K562 (cell line): ENCODE measurements at regions not wholly inside any gene's neighbourhood (a gene's known extent, or its start where the extent isn't known, plus 50 kb on each side); places are given as distances from the start of the nearest gene placed in this dataset.

Source experiments
- ATAC-seq: fragments of 200-7000 bp; cut with Tn5 transposase; 3 replicates; pipeline ENCODE4 v1.9.1; 2020; ENCODE audit warnings: moderate library complexity
- BruUV-seq: library from RNA; stranded (reverse); fragments of 400-500 nt; replicated peaks from 2 replicates; lab custom pipeline; 2021; lab: Mats Ljungman, UMichigan
- CTCF ChIA-PET: fragments of 300-600 bp; formaldehyde crosslinking; extraction: SDS; loops from one replicate; lab custom pipeline; 2021; ENCODE audit warnings: low intra/inter-chr PET ratio; lab: Yijun Ruan, JAX
- POLR2A ChIA-PET: fragments of 300-600, 350-650 bp; sonication (Branson Sonifier 250); formaldehyde crosslinking; extraction: SDS; loops from one replicate; lab custom pipeline; 2021; ENCODE audit warnings: antibody characterized with exemption, inconsistent platforms; lab: Yijun Ruan, JAX
- DNase-seq, 4 experiments: peaks; one replicate each; pipeline versions ENCODE4 v3.0.0 to v3.0.0-alpha.2; 2011 to 2018; ENCODE audit warnings: low spot score in 3 of 4, mixed read lengths in 3 of 4; ENCODE audit errors: extremely low read depth in 1 of 4
- FAIRE-seq: peaks from 2 replicates; lab custom pipeline; 2011; peaks lifted over from hg19 to GRCh38; lab: Jason Lieb, UNC
- H2AFZ ChIP-seq: 2 replicates; pipeline ENCODE4 v1.6.0; 2011; ENCODE audit warnings: low read depth, low read length, control low read depth, inconsistent platforms
- H3K27ac ChIP-seq: fragments of 200-600 bp; 3 replicates; pipeline ENCODE4 v1.8.0; 2011; ENCODE audit warnings: low read depth, mild to moderate bottlenecking, control low read depth, inconsistent platforms, low read length, moderate library complexity, mixed read lengths; ENCODE audit errors: extremely low read depth
- H3K27me3 ChIP-seq, 2 experiments: fragments of 300-600 bp in 1 of 2; 2 replicates in 1 of 2; 3 replicates in 1 of 2; pipeline versions ENCODE4 v1.6.0 to v1.8.0; 2011; ENCODE audit warnings: inconsistent platforms in 2 of 2, low read length in 2 of 2, mild to moderate bottlenecking in 1 of 2, mixed read lengths in 1 of 2, moderate library complexity in 1 of 2; ENCODE audit not compliant: control insufficient read depth in 2 of 2, insufficient read depth in 2 of 2
- H3K36me3 ChIP-seq: fragments of 300-600 bp; 3 replicates; pipeline ENCODE4 v1.8.0; 2011; ENCODE audit warnings: mild to moderate bottlenecking, low read length, inconsistent platforms; ENCODE audit not compliant: control insufficient read depth, insufficient read depth
- H3K4me1 ChIP-seq, 2 experiments: fragments of 200-600 bp in 1 of 2; replicated peaks in 1 of 2; 2 replicates in 1 of 2; 3 replicates in 1 of 2; pipeline versions ENCODE4 v1.5.1 to v1.8.0; 2011; ENCODE audit warnings: inconsistent platforms in 2 of 2, low read length in 2 of 2, mild to moderate bottlenecking in 1 of 2, mixed read lengths in 1 of 2, moderate library complexity in 1 of 2; ENCODE audit not compliant: control insufficient read depth in 2 of 2, insufficient read depth in 2 of 2
- H3K4me2 ChIP-seq: 2 replicates; pipeline ENCODE4 v1.6.1; 2011; ENCODE audit warnings: low read length, control low read depth, inconsistent platforms, mixed read lengths; ENCODE audit not compliant: insufficient read depth
- H3K4me3 ChIP-seq: fragments of 200-600 bp; sonication (generic), shearing (Covaris generic); 2 replicates; pipeline ENCODE4 v1.5.1; 2016; ENCODE audit warnings: control low read depth, inconsistent platforms
- H3K79me2 ChIP-seq: fragments of 200-600 bp; 3 replicates; pipeline ENCODE4 v1.8.0; 2011; ENCODE audit warnings: low read length, inconsistent platforms; ENCODE audit not compliant: control insufficient read depth, insufficient read depth
- H3K9ac ChIP-seq, 2 experiments: 2 replicates each; pipeline versions ENCODE4 v1.6.0 to v1.6.1; 2011; ENCODE audit warnings: low read depth in 2 of 2, low read length in 2 of 2, control low read depth in 1 of 2, inconsistent platforms in 1 of 2, mild to moderate bottlenecking in 1 of 2, mixed read lengths in 1 of 2; ENCODE audit not compliant: insufficient read depth in 1 of 2
- H3K9me1 ChIP-seq: one replicate; pipeline ENCODE4 v1.6.0; 2011; ENCODE audit warnings: inconsistent platforms, mild to moderate bottlenecking, low read length, moderate library complexity; ENCODE audit not compliant: control insufficient read depth, insufficient read depth
- H3K9me3 ChIP-seq: replicated peaks from 2 replicates; pipeline ENCODE4 v1.5.1; 2011; ENCODE audit warnings: low read depth, low read length, inconsistent platforms; ENCODE audit not compliant: control insufficient read depth, insufficient read depth
- H4K20me1 ChIP-seq: replicated peaks from 2 replicates; pipeline ENCODE4 v1.6.1; 2011; ENCODE audit warnings: low read length, inconsistent platforms, mixed read lengths; ENCODE audit not compliant: control insufficient read depth, insufficient read depth
- CHD4 ChIP-seq: fragments of 200-600 bp; sonication (generic); IDR thresholded peaks from 3 replicates; pipeline ENCODE4 v1.6.1; 2012; ENCODE audit warnings: low read depth, mild to moderate bottlenecking, mixed read lengths, low read length, inconsistent platforms; ENCODE audit not compliant: insufficient read depth, insufficient replicate concordance, poor library complexity, severe bottlenecking
- ELF2 ChIP-seq: fragments of 250-450 bp; sonication (Bioruptor Pico); IDR thresholded peaks from 2 replicates; pipeline ENCODE4 v1.5.0; 2021; ENCODE audit warnings: mild to moderate bottlenecking
- FOXA1 ChIP-seq: fragments of 450-650 bp; IDR thresholded peaks from 2 replicates; pipeline ENCODE4 v1.6.1; 2016; ENCODE audit warnings: mild to moderate bottlenecking, borderline replicate concordance
- SMARCC2 ChIP-seq: fragments of 450-650 bp; IDR thresholded peaks from 2 replicates; pipeline ENCODE4 v1.6.1; 2017; ENCODE audit warnings: antibody characterized with exemption, moderate library complexity, mild to moderate bottlenecking, low read depth
- ZNF121 ChIP-seq: sonication (generic); formaldehyde crosslinking; conservative IDR thresholded peaks from 2 replicates; pipeline ENCODE4 v1.8.0; 2022; ENCODE audit warnings: missing genetic modification reagents
- ZNF3 ChIP-seq: fragments of 250-450 bp; sonication (Bioruptor Pico); IDR thresholded peaks from 2 replicates; pipeline ENCODE4 v1.5.0; 2021; ENCODE audit warnings: mild to moderate bottlenecking, moderate library complexity
- WGBS: fragments of 100-300 bp; shearing (Covaris generic); methylation state at CpG from one replicate; pipeline ENCODE4 v1.1.6; 2016; ENCODE audit warnings: low coverage, mixed read lengths; ENCODE audit not compliant: insufficient coverage; ENCODE audit errors: missing lambda C conversion rate; 5-methylcytosine and 5-hydroxymethylcytosine counted together
- in situ Hi-C: fragments of 300-500 bp; cut with MboI; formaldehyde crosslinking; loops from 4 replicates; pipeline ENCODE4 v1.15.0; 2018; ENCODE audit warnings: inconsistent platforms, mixed read lengths
- intact Hi-C: fragments of 100-400 bp; cut with micrococcal nuclease; formaldehyde crosslinking; loops from 2 replicates; pipeline ENCODE4 v1.14.2; 2022
- TF ChIP-seq, protein P1 (sequence below): fragments of 250-450 bp; sonication (Bioruptor Pico); IDR thresholded peaks from 2 replicates; pipeline ENCODE4 v1.5.0; 2021
- TF ChIP-seq, protein P2 (sequence below): IDR thresholded peaks from 2 replicates; pipeline ENCODE4 v1.6.1; 2014; ENCODE audit warnings: antibody characterized with exemption

- no peak for TF ChIP-seq SMARCC2
- TF ChIP-seq ZNF121 (CRISPR knock-in tag) = no peak
- TF ChIP-seq ZNF3 (CRISPR knock-in tag) = no peak
- TF ChIP-seq FOXA1 = no peak
- TF ChIP-seq, protein P1, sequence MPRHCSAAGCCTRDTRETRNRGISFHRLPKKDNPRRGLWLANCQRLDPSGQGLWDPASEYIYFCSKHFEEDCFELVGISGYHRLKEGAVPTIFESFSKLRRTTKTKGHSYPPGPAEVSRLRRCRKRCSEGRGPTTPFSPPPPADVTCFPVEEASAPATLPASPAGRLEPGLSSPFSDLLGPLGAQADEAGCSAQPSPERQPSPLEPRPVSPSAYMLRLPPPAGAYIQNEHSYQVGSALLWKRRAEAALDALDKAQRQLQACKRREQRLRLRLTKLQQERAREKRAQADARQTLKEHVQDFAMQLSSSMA (CRISPR knock-in tag) = no peak
- TF ChIP-seq ELF2 = no peak
Measured at GRCh38 chrX:144798972-144799371, 448.3 kb upstream of the SPANXN1 start (continued).

DNA sequence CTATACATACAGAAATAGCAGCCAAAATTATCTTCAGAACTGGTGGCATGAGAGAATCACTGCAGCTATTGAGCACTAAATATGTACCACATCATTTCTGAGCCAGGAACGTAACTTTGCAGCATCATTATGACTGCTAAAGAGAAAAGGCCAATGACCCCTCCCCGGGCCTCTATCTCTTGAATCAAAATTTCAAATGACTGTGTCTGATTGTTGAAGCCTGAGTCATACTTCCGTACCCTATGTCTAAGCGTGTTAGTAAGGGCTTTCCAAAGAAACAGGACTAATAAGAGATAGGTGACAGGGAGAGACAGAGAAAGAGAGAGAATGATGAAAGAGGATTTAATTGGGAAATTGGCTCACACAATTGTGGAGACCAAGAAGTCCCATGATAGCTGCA, 445.5 kb upstream of the SPANXN1 start:
- intact Hi-C loops = no loop called here
- no peaks in the 10 kb centered on the region for H3K9me1 ChIP-seq
- no peak overlapping the region for H2AFZ ChIP-seq
- no peak overlapping the region for H3K27ac ChIP-seq
- no peaks in the 10 kb centered on the region for H4K20me1 ChIP-seq
- ATAC-seq = no peak
- H3K9ac ChIP-seq = no peak overlapping the region
- FAIRE-seq = no peak
- POLR2A ChIA-PET = no interaction called here
- H3K27me3 ChIP-seq = no peaks in the 10 kb centered on the region
- TF ChIP-seq, protein P2, sequence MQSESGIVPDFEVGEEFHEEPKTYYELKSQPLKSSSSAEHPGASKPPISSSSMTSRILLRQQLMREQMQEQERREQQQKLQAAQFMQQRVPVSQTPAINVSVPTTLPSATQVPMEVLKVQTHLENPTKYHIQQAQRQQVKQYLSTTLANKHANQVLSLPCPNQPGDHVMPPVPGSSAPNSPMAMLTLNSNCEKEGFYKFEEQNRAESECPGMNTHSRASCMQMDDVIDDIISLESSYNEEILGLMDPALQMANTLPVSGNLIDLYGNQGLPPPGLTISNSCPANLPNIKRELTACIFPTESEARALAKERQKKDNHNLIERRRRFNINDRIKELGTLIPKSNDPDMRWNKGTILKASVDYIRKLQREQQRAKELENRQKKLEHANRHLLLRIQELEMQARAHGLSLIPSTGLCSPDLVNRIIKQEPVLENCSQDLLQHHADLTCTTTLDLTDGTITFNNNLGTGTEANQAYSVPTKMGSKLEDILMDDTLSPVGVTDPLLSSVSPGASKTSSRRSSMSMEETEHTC = no peak
- no peak for TF ChIP-seq CHD4
- TF ChIP-seq, all 486 proteins: peak for 0
- in situ Hi-C loops = no loop called here
- CTCF ChIA-PET = no interaction called here
- WGBS = 10% methylated on average over 4 of the region's 4 CpGs
- DNase-seq = no peak
- H3K36me3 ChIP-seq = no peaks in the 10 kb centered on the region
- H3K4me2 ChIP-seq = no peak overlapping the region
- no peak overlapping the region for H3K4me3 ChIP-seq
- no peaks in the 10 kb centered on the region for H3K9me3 ChIP-seq
- H3K4me1 ChIP-seq = no peaks in the 10 kb centered on the region
- BruUV-seq = no TSS peak
- H3K79me2 ChIP-seq = no peaks in the 10 kb centered on the region
